ENCODE measurements at regions not wholly inside any gene's neighbourhood (a gene's known extent, or its start where the extent isn't known, plus 50 kb on each side); places are given as distances from the start of the nearest gene placed in this dataset.

DNA sequence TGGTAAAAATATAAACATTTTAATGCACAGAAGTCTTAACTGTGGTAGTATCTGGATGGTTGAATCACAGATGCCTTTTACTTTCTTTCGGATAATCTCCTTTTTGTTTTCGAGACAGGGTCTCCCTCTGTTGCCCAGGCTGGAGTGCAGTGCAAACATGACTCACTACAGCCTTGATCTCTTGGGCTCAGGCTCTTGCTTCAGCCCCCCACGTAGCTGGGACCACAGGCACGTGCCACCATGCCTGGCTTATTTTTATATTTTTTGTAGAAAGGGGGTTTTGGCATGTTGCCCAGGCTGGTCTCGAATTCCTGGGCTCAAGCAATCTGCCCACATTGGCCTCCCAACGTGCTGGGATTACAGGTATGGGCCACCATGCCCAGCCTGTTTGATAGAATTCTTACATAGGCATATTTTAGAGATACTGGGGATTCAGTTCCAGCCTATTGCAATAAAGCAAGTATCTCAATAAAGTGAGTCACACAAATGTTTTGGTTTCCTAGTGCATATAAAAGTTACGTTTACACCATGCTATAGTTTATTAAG lies 99.2 kb downstream of the SNAPC1 start:
- Histone ChIP-seq H3K4me1 (ENCODE audit: control insufficient read depth, extremely low read depth, insufficient read depth, low read length) (no peaks in the 10 kb centered on the region), H3K4me3 (replicated peaks in 1 of 4; ENCODE audit: control extremely low read depth in 1 of 4, insufficient read depth in 1 of 4, low read depth in 3 of 4, low read length in 4 of 4) (no peak overlapping the region), H2AFZ (ENCODE audit: low read length) (no peak overlapping the region), H3K27ac (ENCODE audit: insufficient read depth, low read length) (no peak overlapping the region), H3K9ac (ENCODE audit: insufficient read depth, low read length) (no peak overlapping the region), H3K4me2 (ENCODE audit: extremely low read depth, insufficient read depth, low read length) (no peak overlapping the region), H3K27me3 (ENCODE audit: control insufficient read depth, insufficient read depth, low read length) (peaks cover 5% of the 10 kb centered on the region), H3K36me3 (ENCODE audit: control insufficient read depth, insufficient read depth, low read length) (no peaks in the 10 kb centered on the region), H4K20me1 (ENCODE audit: control insufficient read depth, extremely low read depth, insufficient read depth, low read length) (no peaks in the 10 kb centered on the region), H3K79me2 (ENCODE audit: control insufficient read depth, insufficient read depth, low read length) (no peaks in the 10 kb centered on the region), H3K9me3 (ENCODE audit: control insufficient read depth, insufficient read depth, low read depth, low read length) (no peaks in the 10 kb centered on the region)
- no peak for DNase-seq (ENCODE audit: low read depth in 2 of 2)
- no peak for TF ChIP-seq EZH2 (IDR thresholded peaks at IDR 0.05; ENCODE audit: low read length, missing control alignments)
- TF ChIP-seq, protein P1, sequence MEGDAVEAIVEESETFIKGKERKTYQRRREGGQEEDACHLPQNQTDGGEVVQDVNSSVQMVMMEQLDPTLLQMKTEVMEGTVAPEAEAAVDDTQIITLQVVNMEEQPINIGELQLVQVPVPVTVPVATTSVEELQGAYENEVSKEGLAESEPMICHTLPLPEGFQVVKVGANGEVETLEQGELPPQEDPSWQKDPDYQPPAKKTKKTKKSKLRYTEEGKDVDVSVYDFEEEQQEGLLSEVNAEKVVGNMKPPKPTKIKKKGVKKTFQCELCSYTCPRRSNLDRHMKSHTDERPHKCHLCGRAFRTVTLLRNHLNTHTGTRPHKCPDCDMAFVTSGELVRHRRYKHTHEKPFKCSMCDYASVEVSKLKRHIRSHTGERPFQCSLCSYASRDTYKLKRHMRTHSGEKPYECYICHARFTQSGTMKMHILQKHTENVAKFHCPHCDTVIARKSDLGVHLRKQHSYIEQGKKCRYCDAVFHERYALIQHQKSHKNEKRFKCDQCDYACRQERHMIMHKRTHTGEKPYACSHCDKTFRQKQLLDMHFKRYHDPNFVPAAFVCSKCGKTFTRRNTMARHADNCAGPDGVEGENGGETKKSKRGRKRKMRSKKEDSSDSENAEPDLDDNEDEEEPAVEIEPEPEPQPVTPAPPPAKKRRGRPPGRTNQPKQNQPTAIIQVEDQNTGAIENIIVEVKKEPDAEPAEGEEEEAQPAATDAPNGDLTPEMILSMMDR (conservative IDR thresholded peaks at IDR 0.05 in 1 of 2, IDR thresholded peaks at IDR 0.05 in 1 of 2; ENCODE audit: low read depth in 1 of 2, low read length in 2 of 2), result no peak

DNA sequence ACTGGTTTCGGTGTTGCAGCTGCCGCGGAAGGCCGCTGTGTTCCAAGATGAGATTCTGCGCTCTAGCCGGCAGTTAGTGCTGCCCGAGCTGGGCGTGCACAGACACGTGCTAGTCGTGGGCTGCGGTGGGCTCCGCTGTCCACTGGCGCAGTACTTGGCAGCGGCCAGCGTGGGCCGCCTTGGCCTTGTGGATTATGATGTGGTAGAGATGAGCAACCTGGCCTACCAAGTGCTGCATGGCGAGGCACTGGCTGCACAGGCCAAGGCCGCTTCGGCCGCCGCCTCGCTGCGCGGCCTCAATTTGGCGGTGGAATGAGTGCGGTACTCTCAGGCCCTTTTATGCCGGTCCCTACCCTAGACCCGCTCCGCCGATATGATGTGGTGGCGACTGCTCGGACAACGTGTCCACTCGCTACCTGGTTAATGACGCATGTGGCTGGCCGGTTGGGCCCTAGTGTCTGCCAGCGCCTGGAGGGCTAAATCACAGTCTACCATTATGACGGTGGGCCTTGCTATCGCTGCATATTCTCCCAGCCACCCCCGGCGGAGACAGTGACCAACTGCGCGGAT lies 102.2 kb downstream of the SNAPC1 start:
- no peak overlapping the region for H2AFZ ChIP-seq (ENCODE audit: low read length)
- H3K9ac ChIP-seq (ENCODE audit: insufficient read depth, low read length), result no peak overlapping the region
- no peak overlapping the region for H3K4me2 ChIP-seq (ENCODE audit: extremely low read depth, insufficient read depth, low read length)
- no peak overlapping the region for H3K27ac ChIP-seq (ENCODE audit: insufficient read depth, low read length)
- H3K4me1 ChIP-seq (ENCODE audit: control insufficient read depth, extremely low read depth, insufficient read depth, low read length), result no peaks in the 10 kb centered on the region
- H4K20me1 ChIP-seq (ENCODE audit: control insufficient read depth, extremely low read depth, insufficient read depth, low read length), result no peaks in the 10 kb centered on the region
- H3K36me3 ChIP-seq (ENCODE audit: control insufficient read depth, insufficient read depth, low read length), result no peaks in the 10 kb centered on the region
- no peaks in the 10 kb centered on the region for H3K9me3 ChIP-seq (ENCODE audit: control insufficient read depth, insufficient read depth, low read depth, low read length)
- no peaks in the 10 kb centered on the region for H3K79me2 ChIP-seq (ENCODE audit: control insufficient read depth, insufficient read depth, low read length)
- no peak for DNase-seq (ENCODE audit: low read depth in 2 of 2)
- no peak overlapping the region for H3K4me3 ChIP-seq (replicated peaks in 1 of 4; ENCODE audit: control extremely low read depth in 1 of 4, insufficient read depth in 1 of 4, low read depth in 3 of 4, low read length in 4 of 4)
- H3K27me3 ChIP-seq (ENCODE audit: control insufficient read depth, insufficient read depth, low read length), result peaks cover 5% of the 10 kb centered on the region
- no peak for TF ChIP-seq EZH2 (IDR thresholded peaks at IDR 0.05; ENCODE audit: low read length, missing control alignments)
- TF ChIP-seq, protein P1 (conservative IDR thresholded peaks at IDR 0.05 in 1 of 2, IDR thresholded peaks at IDR 0.05 in 1 of 2; ENCODE audit: low read depth in 1 of 2, low read length in 2 of 2), result no peak

DNA sequence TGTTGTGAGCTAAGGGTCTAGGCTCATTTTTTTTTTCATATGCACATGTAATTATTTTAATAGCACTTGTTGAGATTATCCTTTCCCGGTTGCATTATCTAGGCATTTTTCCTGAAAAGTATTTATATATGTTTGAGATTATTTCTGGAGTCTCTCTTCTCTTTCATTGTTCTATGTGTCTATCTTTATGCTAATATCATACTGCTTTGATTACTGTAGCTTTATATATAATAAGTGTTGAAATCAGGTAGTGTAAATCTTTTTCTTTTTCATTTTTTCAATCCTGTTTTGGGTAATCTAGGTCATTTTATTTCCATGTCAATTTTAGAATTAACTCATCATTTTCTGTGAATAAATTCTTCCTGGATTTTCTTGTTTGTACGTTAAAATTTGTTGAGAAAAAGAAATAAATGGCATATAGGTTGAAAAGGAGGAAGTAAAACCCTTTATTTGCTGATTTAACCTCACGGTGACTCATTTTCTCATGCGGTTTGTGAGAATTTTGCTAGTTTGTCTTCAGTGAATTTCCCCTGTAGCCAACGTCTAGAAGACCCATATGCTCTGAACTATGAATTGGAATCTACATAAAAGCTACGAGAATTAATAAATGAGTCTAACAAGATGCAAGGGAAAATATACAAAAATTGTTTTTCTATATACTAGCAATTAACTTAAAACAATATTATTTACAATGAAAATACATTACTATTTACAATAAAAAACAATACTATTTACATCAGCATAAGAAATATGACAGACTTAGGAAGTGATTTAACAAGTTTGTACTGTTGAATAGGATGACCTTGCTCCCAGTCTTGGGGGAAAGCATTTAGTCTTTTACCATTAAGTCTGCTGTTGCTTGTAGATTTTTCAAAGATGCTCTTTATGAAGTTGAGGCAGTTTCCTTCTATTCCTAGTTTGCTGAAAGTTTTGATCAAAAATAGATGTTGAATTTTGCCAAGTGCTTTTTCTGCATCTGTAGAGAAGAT lies 105.0 kb downstream of the SNAPC1 start:
- no peaks in the 10 kb centered on the region for H3K79me2 ChIP-seq (ENCODE audit: control insufficient read depth, insufficient read depth, low read length)
- no peaks in the 10 kb centered on the region for H4K20me1 ChIP-seq (ENCODE audit: control insufficient read depth, extremely low read depth, insufficient read depth, low read length)
- H3K27me3 ChIP-seq (ENCODE audit: control insufficient read depth, insufficient read depth, low read length), result peaks cover 2% of the 10 kb centered on the region
- no peak overlapping the region for H3K9ac ChIP-seq (ENCODE audit: insufficient read depth, low read length)
- no peak overlapping the region for H2AFZ ChIP-seq (ENCODE audit: low read length)
- no peaks in the 10 kb centered on the region for H3K36me3 ChIP-seq (ENCODE audit: control insufficient read depth, insufficient read depth, low read length)
- H3K9me3 ChIP-seq (ENCODE audit: control insufficient read depth, insufficient read depth, low read depth, low read length), result no peaks in the 10 kb centered on the region
- no peaks in the 10 kb centered on the region for H3K4me1 ChIP-seq (ENCODE audit: control insufficient read depth, extremely low read depth, insufficient read depth, low read length)
- TF ChIP-seq, protein P1 (conservative IDR thresholded peaks at IDR 0.05 in 1 of 2, IDR thresholded peaks at IDR 0.05 in 1 of 2; ENCODE audit: low read depth in 1 of 2, low read length in 2 of 2), result no peak
- no peak for TF ChIP-seq EZH2 (IDR thresholded peaks at IDR 0.05; ENCODE audit: low read length, missing control alignments)
- DNase-seq (ENCODE audit: low read depth in 2 of 2), result peak in 1 of 2 donors; percentile 3
- no peak overlapping the region for H3K4me2 ChIP-seq (ENCODE audit: extremely low read depth, insufficient read depth, low read length)
- H3K27ac ChIP-seq (ENCODE audit: insufficient read depth, low read length), result no peak overlapping the region
- H3K4me3 ChIP-seq (replicated peaks in 1 of 4; ENCODE audit: control extremely low read depth in 1 of 4, insufficient read depth in 1 of 4, low read depth in 3 of 4, low read length in 4 of 4), result no peak overlapping the region

All from fibroblast of lung (primary cell).